NT2/D1 (cell line): ENCODE measurements at regions not wholly inside any gene's neighbourhood (a gene's known extent, or its start where the extent isn't known, plus 50 kb on each side); places are given as distances from the start of the nearest gene placed in this dataset.

Source experiments
- SUZ12 ChIP-seq: IDR thresholded peaks from 2 replicates; pipeline ENCODE4 v1.6.1; 2011; ENCODE audit not compliant: insufficient read length, insufficient read depth; ENCODE audit errors: extremely low read depth
- YY1 ChIP-seq: IDR thresholded peaks from 2 replicates; pipeline ENCODE4 v1.6.1; 2011; ENCODE audit not compliant: insufficient read length, insufficient read depth
- ZNF274 ChIP-seq: IDR thresholded peaks from 2 replicates; pipeline ENCODE4 v1.6.1; 2011; ENCODE audit warnings: mild to moderate bottlenecking, low read depth, low read length

- TF ChIP-seq ZNF274 (no peak), YY1 (no peak), SUZ12 (no peak)
These were observed 166.1 kb upstream of the TEX13C start for GRCh38 chrX:125153621-125154020.
